NCI-H2196 treated with DMSO at 0.1 percent for 48 hours (cell line): ENCODE measurements at regions not wholly inside any gene's neighbourhood (a gene's known extent, or its start where the extent isn't known, plus 50 kb on each side); places are given as distances from the start of the nearest gene placed in this dataset.
"Not testable (repeated sequence)": the region's sequence is repeated elsewhere in the genome, so short reads cannot be mapped to it uniquely, and the experiment has no call there.

Experiments used
- DNase-seq: peaks from one replicate; lab custom pipeline; 2025; ENCODE audit not compliant: unreplicated experiment; lab: John Stamatoyannopoulos, UW

- no peak for DNase-seq
Observed at GRCh38 chr13:111064661-111065060, 50.4 kb upstream of the ARHGEF7 start.

GRCh38 chr13:111062966-111063365 lies 52.1 kb upstream of the ARHGEF7 start:
- DNase-seq, result no peak

- no peak for DNase-seq
Observed at GRCh38 chr13:111062305-111062704, 52.8 kb upstream of the ARHGEF7 start.

- DNase-seq, result no peak
Observed at GRCh38 chr13:111061358-111062045, 53.6 kb upstream of the ARHGEF7 start.

GRCh38 chr13:111060237-111060919 lies 54.7 kb upstream of the ARHGEF7 start:
- DNase-seq, result no peak

GRCh38 chr13:111058796-111059506 lies 56.2 kb upstream of the ARHGEF7 start:
- no peak for DNase-seq

GRCh38 chr13:111058339-111058738 lies 56.8 kb upstream of the ARHGEF7 start:
- not testable (repeated sequence) for DNase-seq

GRCh38 chr13:111051726-111052232 lies 63.3 kb upstream of the ARHGEF7 start:
- DNase-seq, result not testable (repeated sequence)

GRCh38 chr13:111051041-111051725 lies 63.9 kb upstream of the ARHGEF7 start:
- DNase-seq, result no peak

GRCh38 chr13:111050539-111050879 lies 64.6 kb upstream of the ARHGEF7 start:
- DNase-seq, result no peak

- DNase-seq, result no peak
Observed at GRCh38 chr13:111049791-111050538, 65.1 kb upstream of the ARHGEF7 start.

- DNase-seq, result no peak
Observed at GRCh38 chr13:111048387-111048786, 66.7 kb upstream of the ARHGEF7 start.

GRCh38 chr13:111047326-111047725 lies 67.8 kb upstream of the ARHGEF7 start:
- no peak for DNase-seq

GRCh38 chr13:111046590-111047141 lies 68.4 kb upstream of the ARHGEF7 start:
- no peak for DNase-seq

- no peak for DNase-seq
Observed at GRCh38 chr13:111045170-111045569, 69.9 kb upstream of the ARHGEF7 start.

- no peak for DNase-seq
Observed at GRCh38 chr13:111044087-111044830, 70.9 kb upstream of the ARHGEF7 start.

- no peak for DNase-seq
Observed at GRCh38 chr13:111043575-111043982, 71.5 kb upstream of the ARHGEF7 start.

GRCh38 chr13:111042661-111043226 lies 72.4 kb upstream of the ARHGEF7 start:
- DNase-seq, result no peak

GRCh38 chr13:111040830-111041229 lies 74.3 kb upstream of the ARHGEF7 start:
- DNase-seq, result no peak
